ENCODE measurements at regions not wholly inside any gene's neighbourhood (a gene's known extent, or its start where the extent isn't known, plus 50 kb on each side); places are given as distances from the start of the nearest gene placed in this dataset.

DNA sequence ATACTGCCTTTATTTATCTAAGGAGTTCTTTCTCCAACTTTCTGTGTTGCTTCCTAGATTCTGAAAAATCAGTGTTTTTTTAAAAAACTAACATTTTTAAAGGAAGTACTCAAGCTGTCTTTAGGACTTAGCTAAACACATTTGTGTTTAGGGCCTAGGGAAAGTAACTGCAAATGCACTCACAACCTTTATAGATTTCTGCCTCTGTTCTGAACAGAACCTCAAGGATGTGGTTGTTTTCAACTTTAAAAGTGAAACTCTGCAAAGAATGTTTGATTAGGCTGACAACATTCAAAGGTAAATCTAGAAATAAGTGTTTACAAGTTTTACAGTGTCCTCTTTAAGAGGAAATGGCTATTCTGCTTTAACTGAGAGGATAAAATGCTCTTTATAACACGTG, 55.4 kb upstream of the CNTN5 start:
- no peak for DNase-seq

DNA sequence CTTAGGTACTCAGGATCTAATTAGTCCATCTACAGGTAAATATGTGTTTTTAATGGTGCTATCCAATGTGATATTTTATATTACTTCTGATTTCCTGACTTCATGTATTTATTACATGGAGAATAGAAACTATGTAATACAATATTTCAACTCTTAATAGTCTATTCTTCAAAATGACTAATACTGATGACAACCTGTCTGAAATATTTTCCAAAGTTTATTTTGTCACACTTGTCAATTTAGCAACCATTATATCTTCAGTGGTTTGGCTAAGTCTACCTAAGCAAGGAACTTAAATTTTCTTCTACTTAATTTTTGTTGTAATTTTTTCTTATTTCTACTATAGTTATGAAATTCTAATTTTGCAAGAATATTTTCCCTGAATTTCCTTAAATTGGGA, 55.0 kb upstream of the CNTN5 start:
- DNase-seq = no peak

DNA sequence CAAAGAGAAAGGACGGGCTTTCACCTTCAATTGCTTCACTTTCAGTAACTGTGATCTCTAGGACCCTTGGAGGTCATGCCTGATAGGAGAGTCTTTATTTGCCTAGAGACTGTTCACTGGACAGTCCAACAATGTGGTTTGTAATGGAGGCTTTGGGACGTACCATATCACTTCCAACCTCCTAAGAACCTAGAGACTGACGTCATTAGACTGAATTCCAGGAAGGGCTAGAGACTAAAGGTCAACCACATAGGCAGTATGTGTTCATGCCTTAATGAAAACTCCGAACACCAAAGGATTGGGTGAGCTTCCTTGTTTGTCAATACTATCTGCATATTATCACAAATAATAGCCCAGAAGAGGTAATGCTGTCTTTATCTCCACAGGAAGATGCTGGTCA, 53.7 kb upstream of the CNTN5 start:
- DNase-seq = no peak

Measured in C1 segment of cervical spinal cord (tissue), 14 donors.